HG03095 (cell line): ENCODE measurements at regions not wholly inside any gene's neighbourhood (a gene's known extent, or its start where the extent isn't known, plus 50 kb on each side); places are given as distances from the start of the nearest gene placed in this dataset.

Experiments used
- ATAC-seq: cut with Tn5 transposase; IDR thresholded peaks from one replicate; pipeline ENCODE4 v1.9.1; 2021; ENCODE audit warnings: moderate library complexity; ENCODE audit not compliant: unreplicated experiment

DNA sequence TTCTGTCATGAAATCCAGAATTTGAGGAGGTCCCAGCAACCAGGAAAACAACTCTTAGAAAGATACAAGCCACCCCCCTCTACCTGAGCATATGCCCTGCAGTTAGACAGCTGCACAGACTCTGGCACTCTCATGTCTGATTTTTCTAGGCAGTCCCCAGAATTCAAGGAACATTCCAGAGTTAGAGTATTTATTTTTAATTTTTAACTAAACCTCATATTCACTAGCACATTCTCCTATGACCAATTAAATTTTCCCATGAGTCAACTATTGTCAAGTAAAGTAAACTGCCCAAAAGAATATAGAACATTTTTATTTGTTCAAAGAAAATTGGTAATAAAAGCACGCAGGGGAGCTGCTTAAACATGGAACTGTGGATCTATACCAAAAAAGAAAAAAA lies 490.5 kb upstream of the SEMA6A start:
- ATAC-seq = no peak

DNA sequence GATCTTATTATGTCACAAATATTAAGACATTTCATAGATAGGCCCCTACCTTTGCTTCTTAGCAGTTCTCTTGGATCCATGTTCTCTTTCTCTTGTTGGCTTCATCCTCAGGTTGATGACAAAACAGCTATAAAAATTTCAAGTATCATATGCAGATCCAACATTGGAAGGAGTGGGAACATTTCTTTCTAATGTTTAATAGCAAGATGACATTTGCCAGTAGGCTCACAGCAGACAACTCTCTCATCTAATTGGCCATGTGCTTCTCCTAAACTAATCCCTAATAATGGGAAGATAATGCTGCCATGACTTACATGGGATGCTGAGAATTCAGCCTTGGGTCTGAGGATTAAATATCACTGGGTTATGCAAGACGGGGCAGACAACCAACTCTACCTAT lies 485.5 kb upstream of the SEMA6A start:
- no peak for ATAC-seq

DNA sequence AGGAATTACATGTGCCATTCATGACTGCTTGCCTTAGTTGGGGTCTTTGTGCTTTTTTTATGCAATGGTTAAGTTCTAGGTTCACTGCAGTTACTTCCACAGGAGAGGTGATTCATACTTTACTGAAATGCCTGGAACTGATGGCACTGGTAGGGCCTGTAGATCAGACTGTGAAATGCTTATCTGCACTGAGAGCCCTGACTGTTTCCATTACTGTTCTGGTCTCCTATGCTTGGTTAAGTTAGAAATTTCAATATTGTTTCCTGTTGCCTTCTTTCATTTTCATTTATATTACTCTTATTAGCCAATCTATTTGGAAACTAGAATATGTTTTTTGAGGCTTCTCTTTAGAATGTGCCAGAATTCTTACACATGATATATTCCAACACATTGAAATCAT lies 484.1 kb upstream of the SEMA6A start:
- ATAC-seq = no peak

DNA sequence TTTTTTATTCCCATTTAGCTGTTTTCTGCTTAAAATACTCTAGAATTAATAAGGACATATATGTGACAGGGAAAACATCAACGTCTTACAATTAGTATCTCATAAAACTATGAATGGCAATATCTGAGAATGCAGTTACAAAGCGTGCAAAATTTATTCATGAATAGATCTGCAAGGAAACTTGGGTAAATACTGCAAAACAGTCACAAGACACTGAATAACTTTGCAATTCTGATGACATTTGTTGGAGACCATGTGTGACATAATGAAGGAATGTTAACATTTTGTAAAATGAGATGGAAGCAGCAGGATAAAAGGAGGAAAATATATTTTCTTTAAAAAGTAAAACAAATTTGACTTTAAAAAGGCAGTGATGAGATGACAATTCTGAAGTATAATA lies 480.9 kb upstream of the SEMA6A start:
- no peak for ATAC-seq

DNA sequence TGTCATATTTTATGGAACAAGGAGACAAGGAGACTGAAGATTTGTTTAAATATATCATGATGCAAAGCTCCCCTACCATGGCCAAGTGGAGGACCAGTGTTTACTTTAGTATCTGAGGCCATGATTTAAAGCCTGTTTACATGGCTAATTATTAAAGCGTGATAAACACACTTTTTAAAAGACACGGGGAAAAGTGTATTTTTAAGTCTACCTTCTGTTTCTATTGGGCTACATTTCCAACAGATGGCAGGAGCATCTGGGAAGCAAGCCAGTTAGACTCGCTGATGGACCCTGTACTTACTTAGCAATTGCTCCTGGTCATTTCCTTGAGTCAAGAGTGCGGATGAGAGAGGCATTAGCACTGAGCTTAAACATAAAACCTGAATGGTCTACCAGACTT lies 480.3 kb upstream of the SEMA6A start:
- no peak for ATAC-seq

DNA sequence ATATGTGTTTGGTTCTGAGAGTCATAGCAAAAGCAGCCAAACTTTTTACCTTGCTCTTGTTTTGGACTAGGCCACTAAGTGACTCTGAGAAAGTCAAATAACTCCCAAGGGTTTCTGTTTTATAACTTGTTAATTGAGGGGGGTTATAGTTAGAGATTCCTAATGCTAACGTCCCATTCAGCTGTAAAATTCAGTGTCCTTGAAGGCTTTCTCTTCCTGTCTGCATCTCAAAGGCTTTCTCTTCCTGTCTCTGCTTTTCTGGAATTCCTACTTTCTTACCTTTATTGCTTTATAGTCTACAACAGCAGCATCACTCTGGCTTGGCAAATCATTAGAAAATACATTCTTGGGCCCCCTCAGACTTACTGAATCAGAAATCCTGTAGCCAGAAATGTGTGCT lies 479.5 kb upstream of the SEMA6A start:
- no peak for ATAC-seq

DNA sequence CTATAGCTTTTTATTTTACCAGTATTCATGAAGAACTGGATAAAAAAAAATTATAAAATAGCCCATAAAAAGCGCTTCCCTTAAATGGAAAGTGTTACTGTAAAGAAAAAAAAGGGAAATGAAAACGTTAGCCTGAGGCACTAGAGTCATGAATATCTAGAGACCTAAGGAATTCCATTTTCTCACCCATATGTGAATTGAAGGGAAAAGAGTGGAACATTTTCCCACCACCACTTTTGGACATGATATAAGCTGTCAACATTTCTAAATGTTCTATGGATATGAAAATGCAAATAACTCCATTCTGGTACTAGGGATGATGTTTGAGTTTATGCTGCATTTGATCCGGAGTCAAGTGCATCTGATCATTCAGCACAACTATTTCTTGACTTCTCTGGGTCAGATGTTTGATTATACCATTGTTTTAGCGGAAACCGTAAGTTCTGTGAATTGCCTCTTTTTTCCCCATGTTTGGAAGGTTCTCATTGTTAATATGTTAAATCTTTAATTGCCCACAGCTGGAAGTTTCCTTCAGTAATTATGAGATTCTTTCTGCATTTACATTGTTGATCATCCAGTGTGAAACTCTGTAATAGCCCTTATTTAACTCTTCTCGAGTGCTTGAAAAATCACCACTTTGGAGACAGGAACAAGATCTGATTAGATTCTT lies 467.4 kb upstream of the SEMA6A start:
- no peak for ATAC-seq

DNA sequence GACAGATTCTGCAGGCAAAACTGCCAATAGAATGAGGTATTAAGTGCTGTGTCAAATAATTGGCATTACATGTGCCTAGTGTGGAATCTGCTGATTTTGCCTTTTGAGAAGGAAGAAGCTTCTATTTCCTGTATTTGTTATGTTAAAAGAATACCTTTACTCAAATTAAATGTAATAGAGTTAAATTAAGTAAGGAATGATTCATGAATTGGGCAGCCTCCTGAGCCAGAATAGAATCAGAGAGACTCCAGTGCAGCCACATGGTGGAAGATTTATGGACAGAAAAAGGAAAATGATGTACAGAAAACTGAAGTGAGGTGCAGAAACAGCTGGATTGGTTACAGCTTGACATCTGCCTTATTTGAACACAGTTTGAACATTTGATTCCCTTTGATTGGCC lies 464.4 kb upstream of the SEMA6A start:
- no peak for ATAC-seq

DNA sequence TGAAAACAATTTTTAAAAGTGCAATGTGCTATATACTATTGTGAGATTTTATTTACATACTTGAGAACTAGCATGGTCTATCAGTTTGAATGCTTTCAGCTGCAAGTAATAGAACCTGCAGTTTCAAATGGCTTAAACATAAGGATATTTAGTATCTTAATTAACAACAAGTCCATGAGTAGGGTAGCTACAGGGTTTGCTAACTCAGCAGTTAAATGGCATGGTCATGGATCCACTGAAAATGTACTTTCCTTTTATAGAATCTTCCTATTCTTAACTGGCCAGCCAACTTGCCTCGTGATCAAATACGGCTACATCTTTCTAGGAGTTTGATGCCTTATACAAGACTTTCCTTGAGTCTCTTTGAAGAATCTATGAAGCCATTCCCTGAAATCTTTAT lies 452.8 kb upstream of the SEMA6A start:
- ATAC-seq = no peak

DNA sequence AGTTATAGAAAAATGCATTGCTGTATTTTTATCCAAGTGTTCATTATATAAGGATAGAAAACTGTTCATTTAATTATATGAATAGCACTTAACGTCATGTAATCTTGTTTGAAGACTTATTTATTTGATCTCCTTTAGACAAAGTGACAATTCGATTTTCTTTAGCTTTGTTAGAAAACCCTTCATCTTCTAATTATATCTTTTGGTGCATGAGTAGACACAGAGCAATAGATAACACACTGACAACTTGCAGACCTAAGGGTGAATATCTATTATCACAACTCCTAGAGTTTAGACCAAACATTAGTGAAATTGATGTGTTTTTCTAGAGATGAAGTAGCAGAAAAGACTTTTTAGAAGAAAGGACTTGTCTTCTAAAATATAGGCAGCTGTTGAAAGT lies 446.4 kb upstream of the SEMA6A start:
- ATAC-seq = no peak

DNA sequence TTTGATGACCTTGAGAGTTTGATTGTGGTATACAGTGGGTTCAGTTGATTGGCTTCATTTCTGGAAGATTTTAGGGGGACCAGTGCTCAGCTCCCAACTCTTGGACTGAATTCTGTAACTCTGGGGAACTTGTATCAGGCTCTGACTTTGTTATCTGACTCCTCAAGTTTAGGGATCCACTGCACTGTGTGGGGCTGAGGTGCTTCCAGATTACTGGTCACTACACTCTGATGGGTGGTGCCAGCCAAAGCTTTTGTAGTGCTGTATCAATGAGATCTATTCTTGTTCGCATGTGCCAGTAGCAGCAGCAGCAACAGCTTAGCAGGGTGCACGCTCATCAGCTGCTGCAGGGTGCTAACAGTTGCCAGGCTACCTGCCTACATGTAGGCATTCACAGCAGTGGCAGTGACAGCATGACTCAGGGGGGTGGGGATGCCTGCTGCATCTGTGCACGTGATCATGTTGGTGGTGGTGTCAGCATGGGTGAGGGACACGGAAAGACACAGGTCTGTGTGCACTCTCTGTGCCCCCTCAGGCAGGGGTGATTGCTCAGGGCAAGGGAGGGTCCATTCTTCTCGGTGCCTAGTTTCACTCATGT lies 438.8 kb upstream of the SEMA6A start:
- ATAC-seq = no peak

DNA sequence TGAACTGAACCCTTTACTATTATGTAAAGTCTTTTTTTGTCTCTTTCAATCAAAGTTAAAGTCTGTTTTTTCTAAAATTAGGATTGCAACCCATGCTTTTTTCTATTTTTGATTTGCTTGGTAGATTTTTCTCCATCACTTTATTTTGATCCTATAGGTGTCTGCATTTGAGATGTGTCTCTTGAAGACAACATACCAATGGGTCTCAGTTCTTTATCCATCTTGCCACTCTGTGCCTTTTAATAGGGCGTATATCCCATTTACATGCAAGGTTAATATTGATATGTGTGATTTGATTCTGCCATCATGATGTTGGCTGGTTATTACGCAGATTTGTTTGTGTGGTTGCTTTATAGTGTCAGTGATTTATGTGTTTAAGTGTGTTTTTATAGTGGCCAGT lies 436.0 kb upstream of the SEMA6A start:
- no peak for ATAC-seq

DNA sequence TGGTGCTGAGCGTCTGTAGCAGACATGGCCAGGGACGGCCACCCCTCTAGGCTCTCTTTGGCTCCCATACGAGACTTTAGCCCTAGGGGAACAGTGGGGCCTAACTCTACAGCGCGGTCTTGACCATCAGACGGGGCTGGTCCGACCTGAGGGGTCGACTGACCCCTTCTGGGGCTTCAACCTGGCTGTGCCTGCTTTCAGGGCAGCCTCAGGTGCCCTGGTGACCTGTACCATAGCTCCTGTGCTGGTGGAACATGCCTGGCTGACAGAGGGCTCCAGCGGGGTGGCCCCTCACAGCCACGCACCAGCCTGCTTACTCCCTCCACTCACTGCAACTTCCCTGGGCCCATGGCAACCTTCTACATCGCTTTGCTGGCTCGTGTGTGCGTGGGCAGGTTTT lies 423.4 kb upstream of the SEMA6A start:
- no peak for ATAC-seq

DNA sequence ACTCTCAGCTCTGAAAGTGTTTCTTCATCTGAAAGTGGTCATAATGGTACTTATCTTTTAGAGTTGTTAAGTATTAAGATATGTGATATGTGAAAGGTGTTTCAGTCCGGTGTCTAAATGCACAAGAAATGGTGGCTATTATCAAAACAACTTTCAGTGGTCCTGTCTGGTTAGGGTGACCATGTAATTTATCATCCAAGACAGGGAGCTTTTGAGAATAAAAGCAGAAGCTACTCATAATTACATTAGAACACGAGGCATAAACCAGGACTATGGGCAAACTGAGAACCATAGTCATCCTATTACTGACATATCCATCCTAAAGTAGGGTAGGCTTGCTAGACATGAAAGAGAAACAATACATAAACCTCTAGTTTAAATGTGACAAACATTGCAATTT lies 418.1 kb upstream of the SEMA6A start:
- ATAC-seq = no peak

DNA sequence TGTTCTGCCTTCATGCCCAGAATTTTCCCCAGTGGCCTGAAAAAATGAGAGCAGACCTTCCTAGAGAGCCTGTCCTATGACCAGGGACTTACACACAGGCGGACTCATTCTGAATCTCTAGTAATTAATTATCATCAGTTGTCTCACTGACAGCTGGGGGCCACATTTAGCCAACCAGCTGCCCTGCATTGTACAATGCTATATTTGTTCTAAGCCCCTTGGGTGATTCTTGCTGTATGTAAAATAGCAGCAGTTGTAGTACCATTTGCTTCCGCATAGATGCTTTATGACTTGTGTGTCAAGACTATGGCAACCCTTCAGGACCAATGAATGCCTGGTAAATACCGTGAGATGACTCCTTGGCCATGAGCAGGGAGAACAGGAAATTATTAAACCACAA lies 415.4 kb upstream of the SEMA6A start:
- ATAC-seq = no peak

DNA sequence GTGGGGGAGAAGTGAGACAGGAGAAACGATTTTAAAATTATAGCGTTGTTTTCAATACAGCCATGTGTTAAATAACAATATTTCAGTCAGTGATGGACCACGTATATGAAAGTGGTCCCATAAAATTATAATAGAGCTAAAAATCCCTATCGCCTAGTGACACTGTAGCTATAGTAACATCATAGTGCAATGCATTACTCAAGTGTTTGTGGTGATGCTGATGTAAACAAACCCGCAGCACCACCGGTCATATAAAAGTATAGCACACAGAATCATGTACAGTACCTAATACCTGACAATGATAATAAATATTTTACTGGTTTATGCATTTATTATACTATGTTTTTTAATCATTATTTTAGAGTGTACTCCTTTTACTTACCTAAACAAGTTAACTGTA lies 407.4 kb upstream of the SEMA6A start:
- ATAC-seq = no peak

DNA sequence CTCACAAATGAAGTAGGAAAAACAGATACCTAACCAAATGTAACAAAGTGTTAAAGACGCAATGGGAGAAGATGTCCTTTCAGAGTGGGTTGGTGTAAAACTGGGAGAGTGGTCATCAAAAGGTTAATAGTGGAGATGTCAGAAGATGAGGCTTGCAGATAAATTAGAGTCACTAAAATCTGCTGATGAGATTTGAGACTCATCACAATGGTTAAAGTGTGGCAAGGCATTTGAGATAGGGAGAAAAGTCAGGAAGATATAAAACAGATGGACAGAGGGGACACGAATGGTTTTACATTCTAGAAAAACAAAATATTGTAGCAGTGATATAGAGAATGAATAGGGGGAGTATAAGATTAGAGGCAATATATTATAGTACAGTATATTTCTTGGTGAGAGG lies 406.0 kb upstream of the SEMA6A start:
- ATAC-seq = no peak

DNA sequence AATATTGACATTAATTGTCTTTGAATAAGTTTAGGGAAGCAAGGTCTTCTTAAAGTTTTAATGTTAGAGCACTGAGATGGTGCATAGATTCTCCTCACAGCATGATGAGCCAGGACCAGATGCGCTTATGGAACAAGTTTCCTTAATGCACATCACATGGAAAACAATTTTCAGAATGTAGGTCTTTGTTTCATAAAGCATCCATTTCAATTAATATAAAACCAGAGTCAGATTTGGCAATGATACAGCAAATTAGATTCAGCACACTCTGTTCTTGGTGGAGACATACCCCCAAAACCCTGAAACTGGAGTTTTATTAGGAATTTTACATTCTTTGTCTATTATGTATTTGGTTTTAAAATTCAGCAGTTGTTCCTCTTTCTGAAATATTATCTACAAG lies 402.1 kb upstream of the SEMA6A start:
- no peak for ATAC-seq

DNA sequence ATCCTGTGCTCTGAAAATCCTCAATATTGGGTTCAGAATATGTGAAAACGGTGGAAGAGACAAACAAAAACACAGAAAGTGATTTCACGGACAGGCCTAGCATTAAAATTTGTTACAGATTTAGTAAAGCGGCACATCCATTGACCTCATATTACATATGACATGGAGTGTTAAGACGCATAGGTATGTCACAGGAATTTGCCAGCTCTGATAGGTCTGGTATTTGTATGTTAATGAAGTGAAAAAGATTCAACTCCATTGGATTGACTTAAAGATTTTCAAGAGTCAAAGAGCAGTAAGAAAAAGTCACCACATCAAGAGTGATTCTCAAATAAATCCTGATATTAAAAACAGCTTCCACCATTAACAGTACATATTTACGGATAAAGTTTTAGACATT lies 396.5 kb upstream of the SEMA6A start:
- no peak for ATAC-seq

DNA sequence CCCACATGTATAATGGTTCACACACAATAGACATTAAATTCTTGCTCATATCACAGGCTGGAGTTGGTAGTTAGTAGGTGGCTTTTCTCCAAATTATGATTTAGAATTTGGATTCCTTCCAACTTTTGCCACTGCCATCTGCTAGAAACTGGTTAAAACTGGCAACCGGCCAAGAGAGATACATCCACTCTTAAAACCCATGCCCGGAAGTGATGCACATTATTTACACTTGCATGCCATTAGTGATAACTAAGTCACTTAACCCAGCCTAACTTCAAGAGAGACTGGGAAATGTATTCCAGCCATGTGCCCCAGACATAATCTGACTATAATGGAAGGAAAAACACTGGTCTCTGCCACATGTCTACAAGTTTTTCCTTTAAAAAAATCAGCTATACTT lies 395.7 kb upstream of the SEMA6A start:
- no peak for ATAC-seq

DNA sequence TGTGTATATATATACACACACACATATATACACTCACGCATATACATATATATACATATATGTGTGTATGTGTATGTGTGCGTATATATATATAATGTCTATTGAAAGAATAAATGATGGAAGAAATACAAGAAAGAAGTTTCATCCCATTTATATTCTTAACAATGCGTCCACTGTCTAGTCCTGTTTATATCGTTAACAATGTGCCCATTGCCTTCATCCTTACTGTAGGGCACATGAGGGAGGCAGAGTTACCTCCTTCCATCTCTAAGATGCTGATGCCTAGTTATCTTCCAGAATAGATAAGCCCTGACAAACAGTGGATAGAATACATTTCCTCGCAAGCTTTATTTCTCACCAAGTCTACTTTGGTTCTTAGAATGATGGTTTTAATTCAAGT lies 389.8 kb upstream of the SEMA6A start:
- ATAC-seq = no peak

DNA sequence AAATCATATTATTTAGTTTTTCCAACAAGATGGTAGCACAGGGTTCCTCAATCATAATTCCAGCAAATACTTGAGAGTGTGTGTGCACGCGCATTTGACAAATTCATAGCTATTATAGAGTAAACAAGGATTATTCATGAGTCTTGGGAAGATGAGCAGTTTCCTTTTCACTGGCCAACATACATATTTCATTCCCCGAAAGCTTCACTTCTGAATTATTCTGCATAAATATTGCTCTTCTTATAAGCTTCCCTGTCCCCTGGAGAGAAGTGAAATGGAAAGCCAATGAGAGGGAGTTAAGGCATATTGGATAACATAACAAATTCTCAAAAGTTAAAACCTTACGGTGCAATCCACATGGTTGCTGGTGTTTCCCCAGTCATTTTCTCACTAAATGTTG lies 386.4 kb upstream of the SEMA6A start:
- no peak for ATAC-seq

DNA sequence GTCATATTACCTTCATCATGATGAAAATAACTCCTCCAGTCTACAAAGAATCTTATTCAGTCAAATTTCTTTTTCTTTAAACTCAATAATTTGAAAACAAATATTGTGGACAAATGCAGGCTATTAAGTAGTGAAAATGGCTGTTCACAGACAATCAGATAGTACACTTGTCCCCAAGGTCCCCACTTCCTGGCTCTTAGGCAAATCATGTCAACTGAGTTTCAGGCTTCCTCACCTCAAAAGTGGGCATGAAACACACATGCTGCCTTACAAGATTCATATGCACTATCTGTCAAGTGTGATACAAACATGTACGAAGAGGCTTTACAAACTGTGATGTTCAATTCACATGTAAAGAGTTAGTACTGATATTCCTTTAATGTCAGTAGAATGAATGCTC lies 385.2 kb upstream of the SEMA6A start:
- no peak for ATAC-seq
